NCI-H2171 (cell line): ENCODE measurements at regions not wholly inside any gene's neighbourhood (a gene's known extent, or its start where the extent isn't known, plus 50 kb on each side); places are given as distances from the start of the nearest gene placed in this dataset.
"Not testable (repeated sequence)": the region's sequence is repeated elsewhere in the genome, so short reads cannot be mapped to it uniquely, and the experiment has no call there.

Experiments used
- DNase-seq: peaks from one replicate; lab custom pipeline; 2025; lab: John Stamatoyannopoulos, UW

GRCh38 chr10:125451319-125451718 is 231.6 kb downstream of the TEX36 start:
- no peak for DNase-seq

- DNase-seq, result no peak
Measured at GRCh38 chr10:125450218-125450617, 232.7 kb downstream of the TEX36 start.

- DNase-seq, result no peak
Measured at GRCh38 chr10:125449571-125449970, 233.4 kb downstream of the TEX36 start.

GRCh38 chr10:125448596-125448995 is 234.4 kb downstream of the TEX36 start:
- no peak for DNase-seq

- DNase-seq, result no peak
Measured at GRCh38 chr10:125444790-125445189, 238.2 kb downstream of the TEX36 start.

- DNase-seq, result no peak
Measured at GRCh38 chr10:125442856-125443540, 240.0 kb downstream of the TEX36 start.

- no peak for DNase-seq
Measured at GRCh38 chr10:125441151-125441550, 241.8 kb downstream of the TEX36 start.

- no peak for DNase-seq
Measured at GRCh38 chr10:125431149-125431548, 251.8 kb downstream of the TEX36 start.

- DNase-seq, result no peak
Measured at GRCh38 chr10:125428054-125428453, 254.9 kb downstream of the TEX36 start.

GRCh38 chr10:125424191-125424847 is 258.6 kb downstream of the TEX36 start:
- DNase-seq, result no peak

GRCh38 chr10:125423569-125423968 is 259.4 kb downstream of the TEX36 start:
- DNase-seq, result no peak

- DNase-seq, result no peak
Measured at GRCh38 chr10:125419831-125420230, 259.5 kb upstream of the CTBP2 start.

GRCh38 chr10:125419146-125419545 is 258.8 kb upstream of the CTBP2 start:
- DNase-seq, result no peak

- no peak for DNase-seq
Measured at GRCh38 chr10:125417605-125418004, 257.2 kb upstream of the CTBP2 start.

- DNase-seq, result no peak
Measured at GRCh38 chr10:125415964-125416363, 255.6 kb upstream of the CTBP2 start.

- DNase-seq, result no peak
Measured at GRCh38 chr10:125415006-125415633, 254.8 kb upstream of the CTBP2 start.

- no peak for DNase-seq
Measured at GRCh38 chr10:125411724-125412123, 251.4 kb upstream of the CTBP2 start.

- no peak for DNase-seq
Measured at GRCh38 chr10:125409756-125410155, 249.4 kb upstream of the CTBP2 start.

- DNase-seq, result no peak
Measured at GRCh38 chr10:125407557-125407956, 247.2 kb upstream of the CTBP2 start.

GRCh38 chr10:125407000-125407502 is 246.7 kb upstream of the CTBP2 start:
- no peak for DNase-seq

- not testable (repeated sequence) for DNase-seq
Measured at GRCh38 chr10:125404902-125405301, 244.5 kb upstream of the CTBP2 start.

GRCh38 chr10:125401462-125401861 is 241.1 kb upstream of the CTBP2 start:
- no peak for DNase-seq

- DNase-seq, result no peak
Measured at GRCh38 chr10:125399289-125399688, 238.9 kb upstream of the CTBP2 start.
